ENCODE measurements at regions not wholly inside any gene's neighbourhood (a gene's known extent, or its start where the extent isn't known, plus 50 kb on each side); places are given as distances from the start of the nearest gene placed in this dataset.
"Not testable (repeated sequence)": the region's sequence is repeated elsewhere in the genome, so short reads cannot be mapped to it uniquely, and the experiment has no call there.

DNA sequence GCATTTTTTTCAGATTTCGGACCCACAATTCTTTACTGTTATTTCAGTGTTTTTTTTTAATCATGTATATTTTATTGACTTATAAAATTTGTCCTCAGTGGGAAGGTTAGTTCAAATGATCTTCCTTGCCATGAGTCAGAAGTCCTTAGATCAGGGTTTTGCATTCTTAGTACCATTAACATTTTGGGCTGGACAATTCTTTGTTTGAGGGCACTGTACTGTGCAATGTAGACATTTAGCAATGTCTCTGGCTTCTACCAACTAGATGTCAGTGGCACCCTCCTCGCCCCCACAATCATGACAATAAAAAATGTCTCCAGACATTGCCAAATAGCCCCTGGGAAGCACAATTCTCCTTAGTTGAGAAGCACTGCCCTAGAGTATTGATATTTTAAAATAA lies 176.6 kb downstream of the VEGFC start:
- in situ Hi-C loops (cut with MboI; ENCODE audit: low sequenced_read_pairs) = no loop called here
- Histone ChIP-seq H3K4me3 (no peak overlapping the region), H3K9me3 (no peaks in the 10 kb centered on the region), H3K27me3 (ENCODE audit: low read depth) (no peaks in the 10 kb centered on the region), H3K36me3 (replicated peaks) (no peaks in the 10 kb centered on the region), H3K4me1 (no peaks in the 10 kb centered on the region)
- DNase-seq (ENCODE audit: low spot score in 2 of 2) = no peak

DNA sequence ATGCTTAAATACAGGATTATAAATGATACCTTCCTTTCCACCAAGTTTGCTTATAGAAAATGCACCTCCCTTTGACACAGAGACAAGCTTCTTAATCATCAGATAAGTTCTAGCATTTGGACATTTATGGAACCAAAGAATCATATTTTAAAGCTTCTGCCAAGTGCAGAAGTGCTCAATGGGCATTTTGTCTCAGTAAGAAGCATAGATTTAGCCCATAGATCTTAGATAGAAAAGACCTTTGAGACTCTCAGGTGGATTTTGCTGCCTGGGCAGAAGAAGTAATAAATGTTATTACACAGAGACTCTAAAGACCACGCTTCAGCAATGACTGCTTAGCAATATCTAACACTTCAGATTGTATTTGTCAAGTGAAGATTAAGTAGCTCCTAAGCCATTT lies 174.6 kb downstream of the VEGFC start:
- H3K36me3 ChIP-seq (replicated peaks) = no peaks in the 10 kb centered on the region
- in situ Hi-C loops (cut with MboI; ENCODE audit: low sequenced_read_pairs) = no loop called here
- H3K4me3 ChIP-seq = no peak overlapping the region
- no peaks in the 10 kb centered on the region for H3K4me1 ChIP-seq
- no peaks in the 10 kb centered on the region for H3K9me3 ChIP-seq
- H3K27me3 ChIP-seq (ENCODE audit: low read depth) = no peaks in the 10 kb centered on the region
- DNase-seq (ENCODE audit: low spot score in 2 of 2) = no peak

DNA sequence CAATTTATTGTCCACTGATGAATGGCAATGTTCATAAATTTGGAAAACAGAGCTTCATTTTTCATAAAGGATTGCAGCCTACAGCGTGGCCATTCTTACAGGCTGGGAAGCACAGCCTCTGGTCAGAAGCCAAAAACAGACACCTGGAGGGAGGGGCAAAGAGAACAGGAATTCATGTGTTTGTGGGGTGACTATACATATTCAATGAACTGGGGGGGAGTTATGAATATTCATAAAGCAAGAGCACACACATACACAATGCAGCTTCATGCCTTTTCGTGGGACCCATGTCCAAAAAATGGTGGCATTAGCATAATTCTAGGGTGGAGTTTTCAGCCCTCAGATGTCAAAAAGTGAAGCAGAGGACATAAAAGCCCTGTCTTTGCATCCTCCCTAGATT lies 173.3 kb downstream of the VEGFC start:
- no peak overlapping the region for H3K4me3 ChIP-seq
- DNase-seq (ENCODE audit: low spot score in 2 of 2) = no peak
- no peaks in the 10 kb centered on the region for H3K9me3 ChIP-seq
- no peaks in the 10 kb centered on the region for H3K27me3 ChIP-seq (ENCODE audit: low read depth)
- no peaks in the 10 kb centered on the region for H3K4me1 ChIP-seq
- H3K36me3 ChIP-seq (replicated peaks) = no peaks in the 10 kb centered on the region
- in situ Hi-C loops (cut with MboI; ENCODE audit: low sequenced_read_pairs) = no loop called here

GRCh38 chr4:176622251-176622948 lies 170.3 kb downstream of the VEGFC start:
- Histone ChIP-seq H3K27me3 (ENCODE audit: low read depth) (no peaks in the 10 kb centered on the region), H3K4me1 (no peaks in the 10 kb centered on the region; the same call in 1 of the 2 replicates), H3K9me3 (no peaks in the 10 kb centered on the region), H3K36me3 (replicated peaks) (no peaks in the 10 kb centered on the region), H3K4me3 (no peak overlapping the region)
- DNase-seq (ENCODE audit: low spot score in 2 of 2) = no peak
- in situ Hi-C loops (cut with MboI; ENCODE audit: low sequenced_read_pairs) = no loop called here

- DNase-seq (ENCODE audit: low spot score in 2 of 2); in situ Hi-C loops (cut with MboI; ENCODE audit: low sequenced_read_pairs); H3K9me3 ChIP-seq; H3K4me3 ChIP-seq; H3K36me3 ChIP-seq (replicated peaks); H3K4me1 ChIP-seq; H3K27me3 ChIP-seq (ENCODE audit: low read depth): not testable (repeated sequence)
These were observed 167.6 kb downstream of the VEGFC start for GRCh38 chr4:176624983-176625610.

GRCh38 chr4:176627916-176628315 lies 164.8 kb downstream of the VEGFC start:
- in situ Hi-C loops (cut with MboI; ENCODE audit: low sequenced_read_pairs) = no loop called here
- no peaks in the 10 kb centered on the region for H3K36me3 ChIP-seq (replicated peaks)
- DNase-seq (ENCODE audit: low spot score in 2 of 2) = no peak
- H3K9me3 ChIP-seq = no peaks in the 10 kb centered on the region; the same call in 1 of the 2 replicates
- H3K4me1 ChIP-seq = no peaks in the 10 kb centered on the region; the same call in 1 of the 2 replicates
- H3K4me3 ChIP-seq = no peak overlapping the region
- no peaks in the 10 kb centered on the region for H3K27me3 ChIP-seq (ENCODE audit: low read depth)

DNA sequence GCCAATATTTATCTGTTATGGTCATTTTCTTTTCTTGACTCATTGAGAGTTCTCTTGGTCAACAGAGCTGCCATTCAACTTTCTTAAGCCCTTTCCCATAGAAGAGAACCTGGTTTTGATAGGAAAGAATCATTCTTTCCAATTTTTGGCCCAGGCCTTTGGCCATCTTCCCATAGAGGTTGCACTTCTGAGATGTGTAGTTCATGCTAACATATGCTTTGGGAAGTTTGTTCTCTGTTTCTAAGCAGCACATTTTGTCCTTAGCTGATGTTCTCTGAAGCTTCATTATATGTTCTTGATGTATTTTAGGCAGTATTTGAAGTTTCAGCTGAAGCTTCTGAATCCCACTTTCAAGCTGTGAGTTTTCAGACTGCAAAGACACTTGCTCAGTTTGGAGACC lies 161.1 kb downstream of the VEGFC start:
- no peak overlapping the region for H3K4me3 ChIP-seq
- H3K27me3 ChIP-seq (ENCODE audit: low read depth) = no peaks in the 10 kb centered on the region
- H3K9me3 ChIP-seq = no peaks in the 10 kb centered on the region; the same call in 1 of the 2 replicates
- in situ Hi-C loops (cut with MboI; ENCODE audit: low sequenced_read_pairs) = no loop called here
- H3K36me3 ChIP-seq (replicated peaks) = no peaks in the 10 kb centered on the region
- H3K4me1 ChIP-seq = no peaks in the 10 kb centered on the region; the same call in 1 of the 2 replicates
- DNase-seq (ENCODE audit: low spot score in 2 of 2) = no peak

Measured in HAP-1 (cell line).